Urinary bladder (tissue), 1 donor: ENCODE measurements at regions not wholly inside any gene's neighbourhood (a gene's known extent, or its start where the extent isn't known, plus 50 kb on each side); places are given as distances from the start of the nearest gene placed in this dataset. TPM values are rescaled to one million over a fixed set of nuclear protein-coding genes. Genes with fewer than 3 reads are reported as not detected.

Source experiments
- small RNA-seq: library from RNA; depleted of rRNA; stranded (forward); fragments of <200 nt; gene quantifications from one replicate; pipeline ENCODE3, GENCODE V24; 2014

Small RNAs in the stretch of these regions (small RNA-seq; reads per million reads assigned to genes)
- not detected for gene RF00019
